Dendritic cell treated with granulocyte-macrophage colony-stimulating factor and Interleukin-4, amounts not matched to agents 40 ng/mL and 50 ng/mL, for 4 days (primary cell): ENCODE measurements at regions not wholly inside any gene's neighbourhood (a gene's known extent, or its start where the extent isn't known, plus 50 kb on each side); places are given as distances from the start of the nearest gene placed in this dataset.

Experiments
- H3K27ac Mint-ChIP-seq: one replicate; pipeline ENCODE4 v1.8.0; 2022; ENCODE audit warnings: mild to moderate bottlenecking, mixed read lengths
- H3K27me3 Mint-ChIP-seq: one replicate; pipeline ENCODE4 v1.8.0; 2022; ENCODE audit warnings: mild to moderate bottlenecking, mixed read lengths
- H3K36me3 Mint-ChIP-seq: one replicate; pipeline ENCODE4 v1.8.0; 2022; ENCODE audit warnings: low read depth, mixed read lengths
- H3K4me1 Mint-ChIP-seq: one replicate; pipeline ENCODE4 v1.8.0; 2022; ENCODE audit warnings: low read depth, mixed read lengths
- H3K4me3 Mint-ChIP-seq: one replicate; pipeline ENCODE4 v1.8.0; 2022; ENCODE audit warnings: mild to moderate bottlenecking, moderate library complexity, mixed read lengths
- H3K9me3 Mint-ChIP-seq: one replicate; pipeline ENCODE4 v1.8.0; 2022; ENCODE audit warnings: mixed read lengths
- intact Hi-C: fragments of 100-400 bp; cut with micrococcal nuclease; formaldehyde crosslinking; loops from one replicate; pipeline ENCODE4 v1.15.0; 2022

DNA sequence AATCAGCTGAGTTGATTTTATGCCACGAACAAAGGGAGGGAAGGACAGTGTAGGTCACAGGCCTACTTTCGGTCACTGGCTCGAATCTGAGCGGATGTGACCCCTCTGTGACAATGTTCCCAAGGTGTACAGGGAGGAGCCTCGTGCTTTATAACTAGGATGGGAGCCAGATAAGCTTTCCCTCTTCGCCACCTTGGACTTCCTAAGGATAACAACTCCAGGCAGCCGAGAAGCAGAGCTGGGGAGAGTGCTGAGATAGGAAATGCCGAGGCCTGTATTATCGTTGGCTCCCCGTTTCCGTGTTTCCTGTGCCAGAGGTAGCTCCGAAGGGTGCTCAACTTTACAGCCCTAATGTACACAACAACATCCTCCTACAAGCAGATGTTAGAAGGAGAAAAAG lies 217.8 kb upstream of the IRX3 start:
- Mint-ChIP-seq H3K27me3 (peaks cover 18% of the 10 kb centered on the region), H3K9me3 (no peaks in the 10 kb centered on the region), H3K27ac (no peak overlapping the region), H3K4me3 (no peak overlapping the region), H3K36me3 (no peaks in the 10 kb centered on the region), H3K4me1 (no peaks in the 10 kb centered on the region)
- intact Hi-C loops: no loop called here

GRCh38 chr16:54503856-54504219 lies 217.3 kb upstream of the IRX3 start:
- Mint-ChIP-seq H3K36me3 (no peaks in the 10 kb centered on the region), H3K9me3 (no peaks in the 10 kb centered on the region), H3K4me3 (no peak overlapping the region), H3K27me3 (peaks cover 18% of the 10 kb centered on the region), H3K27ac (no peak overlapping the region), H3K4me1 (no peaks in the 10 kb centered on the region)
- intact Hi-C loops: no loop called here

DNA sequence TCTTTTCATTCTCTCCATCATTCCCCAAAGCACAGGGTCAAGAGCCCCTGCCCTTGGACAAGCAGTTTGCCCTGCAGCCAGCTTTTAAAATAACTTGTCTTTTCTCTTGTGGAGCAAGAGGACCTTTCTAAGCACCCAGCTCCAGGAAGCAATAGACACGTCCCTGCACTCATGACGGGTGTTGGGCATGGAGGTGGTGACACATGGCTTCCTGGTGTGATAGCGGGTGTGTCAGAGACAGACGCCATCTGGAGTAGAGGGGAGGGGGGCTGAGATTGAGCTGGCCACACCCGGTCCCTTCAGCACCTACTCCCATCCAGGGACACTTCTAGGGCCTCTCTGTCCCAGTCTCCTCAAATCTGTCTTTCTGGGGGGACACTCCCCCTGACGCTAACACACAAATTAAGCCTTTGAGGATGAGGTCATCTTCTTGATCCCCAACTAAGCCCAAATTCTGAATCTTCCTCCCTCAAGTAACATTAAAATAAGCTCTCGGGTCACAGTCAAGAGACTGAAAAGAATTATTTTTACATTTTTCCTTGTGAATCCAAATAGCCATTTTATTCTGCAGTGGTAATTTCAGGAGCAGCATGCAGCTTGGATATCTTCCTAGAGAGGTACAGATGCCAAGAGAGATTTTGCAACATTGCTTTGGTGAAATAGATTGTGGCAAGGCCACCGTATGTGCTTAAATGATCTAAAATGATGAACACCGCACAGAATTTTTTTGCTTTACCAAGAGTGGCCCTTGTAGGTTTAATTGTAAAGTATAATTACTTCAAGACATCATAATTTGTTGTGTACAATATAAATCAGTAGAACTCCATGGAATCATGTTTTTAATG lies 216.6 kb upstream of the IRX3 start:
- Mint-ChIP-seq H3K27ac (no peak overlapping the region), H3K9me3 (peaks cover 4% of the 10 kb centered on the region), H3K4me3 (no peak overlapping the region), H3K36me3 (no peaks in the 10 kb centered on the region), H3K4me1 (no peaks in the 10 kb centered on the region), H3K27me3 (peaks cover 18% of the 10 kb centered on the region)
- intact Hi-C loops: no loop called here

- H3K36me3 Mint-ChIP-seq: no peaks in the 10 kb centered on the region
- H3K27ac Mint-ChIP-seq: no peak overlapping the region
- peaks cover 15% of the 10 kb centered on the region for H3K9me3 Mint-ChIP-seq
- no peak overlapping the region for H3K4me3 Mint-ChIP-seq
- intact Hi-C loops: no loop called here
- peaks cover 18% of the 10 kb centered on the region for H3K27me3 Mint-ChIP-seq
- H3K4me1 Mint-ChIP-seq: no peaks in the 10 kb centered on the region
These were observed 215.2 kb upstream of the IRX3 start for GRCh38 chr16:54501797-54502196.

DNA sequence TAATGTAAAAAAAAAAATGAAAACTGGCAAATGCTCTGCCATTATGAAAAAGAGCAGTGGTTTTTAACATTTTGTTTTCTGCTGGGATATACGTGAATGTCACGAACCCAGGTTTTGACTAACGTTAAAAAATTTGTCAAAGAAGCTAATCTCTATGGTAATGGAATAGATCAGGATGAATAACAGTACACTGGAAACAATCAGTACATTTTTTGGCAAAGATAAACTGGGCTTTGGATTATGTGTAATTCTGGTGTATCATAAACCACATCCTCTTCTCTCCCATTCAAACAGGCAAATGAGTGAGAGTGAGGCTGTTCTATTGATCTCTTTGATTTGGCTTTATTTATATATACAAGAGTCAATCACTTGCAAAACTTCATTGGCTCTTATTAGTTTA lies 207.0 kb upstream of the IRX3 start:
- Mint-ChIP-seq H3K27ac (no peak overlapping the region), H3K4me3 (no peak overlapping the region), H3K36me3 (no peaks in the 10 kb centered on the region), H3K9me3 (peaks cover 14% of the 10 kb centered on the region), H3K27me3 (no peaks in the 10 kb centered on the region), H3K4me1 (no peaks in the 10 kb centered on the region)
- intact Hi-C loops: no loop called here

DNA sequence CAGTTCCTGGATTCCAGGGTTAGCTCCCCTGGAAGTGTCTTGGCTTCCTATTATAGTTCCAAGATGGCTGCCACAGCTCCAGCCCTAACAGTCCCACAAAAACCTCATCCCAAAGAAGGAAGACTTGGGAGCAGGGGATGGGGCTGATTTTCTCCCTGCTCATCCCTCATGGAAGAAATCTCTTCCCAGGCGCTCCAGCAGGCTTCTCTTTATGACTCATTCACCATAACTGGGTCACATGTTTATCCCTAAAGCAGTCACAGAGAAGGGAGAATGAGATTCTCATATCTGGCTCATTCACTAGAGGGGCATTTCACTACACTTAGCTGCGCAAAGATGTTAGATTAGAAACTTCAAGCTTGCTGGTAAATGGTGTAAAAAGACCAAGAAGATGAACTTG lies 206.5 kb upstream of the IRX3 start:
- H3K36me3 Mint-ChIP-seq: no peaks in the 10 kb centered on the region
- intact Hi-C loops: no loop called here
- H3K4me3 Mint-ChIP-seq: no peak overlapping the region
- peaks cover 9% of the 10 kb centered on the region for H3K9me3 Mint-ChIP-seq
- no peaks in the 10 kb centered on the region for H3K27me3 Mint-ChIP-seq
- no peak overlapping the region for H3K27ac Mint-ChIP-seq
- no peaks in the 10 kb centered on the region for H3K4me1 Mint-ChIP-seq

GRCh38 chr16:54490112-54490488 lies 203.5 kb upstream of the IRX3 start:
- H3K27ac Mint-ChIP-seq: no peak overlapping the region
- H3K4me3 Mint-ChIP-seq: no peak overlapping the region
- H3K9me3 Mint-ChIP-seq: no peaks in the 10 kb centered on the region
- H3K4me1 Mint-ChIP-seq: no peaks in the 10 kb centered on the region
- intact Hi-C loops: no loop called here
- no peaks in the 10 kb centered on the region for H3K36me3 Mint-ChIP-seq
- no peaks in the 10 kb centered on the region for H3K27me3 Mint-ChIP-seq

- H3K27ac Mint-ChIP-seq: no peak overlapping the region
- intact Hi-C loops: no loop called here
- H3K27me3 Mint-ChIP-seq: no peaks in the 10 kb centered on the region
- H3K4me3 Mint-ChIP-seq: no peak overlapping the region
- H3K9me3 Mint-ChIP-seq: no peaks in the 10 kb centered on the region
- no peaks in the 10 kb centered on the region for H3K4me1 Mint-ChIP-seq
- no peaks in the 10 kb centered on the region for H3K36me3 Mint-ChIP-seq
These were observed 202.9 kb upstream of the IRX3 start for GRCh38 chr16:54489225-54490111.

DNA sequence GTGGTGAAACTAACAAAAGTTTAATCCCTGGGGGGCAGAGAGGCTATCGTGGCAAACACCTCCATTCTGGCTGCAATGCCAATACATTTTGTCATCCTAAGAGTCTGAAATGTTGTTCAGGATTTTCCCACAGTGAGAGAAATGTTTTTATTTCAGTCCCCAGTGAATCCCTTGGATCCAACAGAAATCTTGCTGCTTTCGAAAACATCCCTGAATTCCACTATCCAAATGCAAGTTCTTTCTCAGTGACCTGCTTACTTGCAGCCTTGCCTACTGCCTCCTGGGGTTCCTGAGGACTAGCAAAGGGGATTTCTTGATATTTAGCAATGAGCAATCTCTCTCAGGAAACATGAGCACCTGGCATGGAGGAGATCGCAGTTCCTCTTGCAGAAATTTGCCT lies 202.1 kb upstream of the IRX3 start:
- no peaks in the 10 kb centered on the region for H3K9me3 Mint-ChIP-seq
- no peaks in the 10 kb centered on the region for H3K27me3 Mint-ChIP-seq
- H3K27ac Mint-ChIP-seq: no peak overlapping the region
- H3K4me3 Mint-ChIP-seq: no peak overlapping the region
- H3K36me3 Mint-ChIP-seq: no peaks in the 10 kb centered on the region
- intact Hi-C loops: no loop called here
- H3K4me1 Mint-ChIP-seq: no peaks in the 10 kb centered on the region

DNA sequence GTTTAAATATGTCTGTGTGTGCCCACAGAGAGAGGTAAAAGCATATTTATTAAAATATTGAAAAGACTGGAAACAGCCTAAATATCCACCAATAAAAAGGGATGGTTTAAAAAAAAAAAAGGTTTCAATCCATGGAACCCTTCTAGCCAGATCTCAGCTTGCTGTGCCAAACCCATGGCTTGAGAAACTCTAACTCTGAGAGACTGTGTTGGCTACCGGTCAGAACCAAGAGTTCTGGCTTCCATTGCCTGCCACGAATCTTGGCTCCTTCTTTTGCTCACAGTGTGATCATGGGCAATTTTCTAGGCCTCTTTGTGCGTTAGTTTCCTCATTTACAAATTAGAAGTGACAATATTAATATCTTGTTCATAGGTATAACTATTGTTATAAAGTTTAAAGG lies 201.3 kb upstream of the IRX3 start:
- intact Hi-C loops: no loop called here
- H3K27ac Mint-ChIP-seq: no peak overlapping the region
- no peaks in the 10 kb centered on the region for H3K36me3 Mint-ChIP-seq
- no peaks in the 10 kb centered on the region for H3K9me3 Mint-ChIP-seq
- H3K27me3 Mint-ChIP-seq: no peaks in the 10 kb centered on the region
- no peak overlapping the region for H3K4me3 Mint-ChIP-seq
- H3K4me1 Mint-ChIP-seq: no peaks in the 10 kb centered on the region

- Mint-ChIP-seq H3K36me3 (no peaks in the 10 kb centered on the region), H3K27me3 (no peaks in the 10 kb centered on the region), H3K4me3 (no peak overlapping the region), H3K27ac (no peak overlapping the region), H3K9me3 (no peaks in the 10 kb centered on the region), H3K4me1 (no peaks in the 10 kb centered on the region)
- intact Hi-C loops: no loop called here
These were observed 198.1 kb upstream of the IRX3 start for GRCh38 chr16:54484700-54485099.

DNA sequence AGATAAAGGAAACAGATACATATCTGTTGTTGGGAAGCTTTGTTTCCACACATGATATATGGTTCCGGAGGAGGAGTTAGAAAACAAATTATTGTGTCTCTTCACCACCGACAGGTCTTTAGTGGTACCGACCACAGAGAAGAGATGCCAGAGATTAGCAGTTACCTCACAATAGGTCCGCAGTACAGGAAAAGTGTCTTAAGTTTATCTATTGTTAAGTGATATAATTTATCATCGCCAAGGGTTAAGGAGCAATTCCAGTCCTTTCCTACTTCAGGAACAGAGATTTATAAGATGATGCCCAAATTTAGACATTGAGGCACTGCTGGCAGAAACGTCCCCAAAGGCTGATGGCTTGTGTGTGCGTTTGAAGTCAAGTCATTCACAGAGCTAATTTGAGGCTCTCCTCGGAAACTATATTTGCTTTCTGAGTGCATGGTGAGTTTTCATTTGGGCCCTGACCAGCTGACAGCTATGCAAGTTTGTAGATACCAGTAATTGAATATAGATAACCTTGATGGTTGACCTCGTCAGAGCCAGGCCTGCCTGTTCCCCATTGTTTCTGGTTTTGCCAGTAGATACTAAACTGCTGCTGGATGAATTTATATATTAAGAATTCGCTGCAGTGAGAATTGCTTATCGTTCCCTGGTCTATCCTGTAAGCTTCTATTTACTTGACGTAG lies 196.4 kb upstream of the IRX3 start:
- Mint-ChIP-seq H3K4me3 (no peak overlapping the region), H3K9me3 (no peaks in the 10 kb centered on the region), H3K4me1 (no peaks in the 10 kb centered on the region), H3K27me3 (no peaks in the 10 kb centered on the region), H3K36me3 (no peaks in the 10 kb centered on the region), H3K27ac (no peak overlapping the region)
- intact Hi-C loops: no loop called here

- intact Hi-C loops: no loop called here
- no peaks in the 10 kb centered on the region for H3K9me3 Mint-ChIP-seq
- no peaks in the 10 kb centered on the region for H3K27me3 Mint-ChIP-seq
- no peaks in the 10 kb centered on the region for H3K4me1 Mint-ChIP-seq
- H3K4me3 Mint-ChIP-seq: no peak overlapping the region
- no peak overlapping the region for H3K27ac Mint-ChIP-seq
- H3K36me3 Mint-ChIP-seq: no peaks in the 10 kb centered on the region
These were observed 193.8 kb upstream of the IRX3 start for GRCh38 chr16:54480429-54480828.

GRCh38 chr16:54479546-54479945 lies 193.0 kb upstream of the IRX3 start:
- H3K9me3 Mint-ChIP-seq: no peaks in the 10 kb centered on the region
- H3K27ac Mint-ChIP-seq: no peak overlapping the region
- H3K36me3 Mint-ChIP-seq: no peaks in the 10 kb centered on the region
- no peaks in the 10 kb centered on the region for H3K4me1 Mint-ChIP-seq
- no peaks in the 10 kb centered on the region for H3K27me3 Mint-ChIP-seq
- intact Hi-C loops: no loop called here
- no peak overlapping the region for H3K4me3 Mint-ChIP-seq
